ENCODE measurements at regions not wholly inside any gene's neighbourhood (a gene's known extent, or its start where the extent isn't known, plus 50 kb on each side); places are given as distances from the start of the nearest gene placed in this dataset.

GRCh38 chr1:83027511-83027910 is 971.4 kb downstream of the TTLL7 start:
- TF ChIP-seq CTCF (IDR thresholded peaks at IDR 0.05; ENCODE audit: low read length) (no peak), EZH2 (IDR thresholded peaks at IDR 0.05; ENCODE audit: borderline replicate concordance, low read length) (no peak)
